Epithelial cell of esophagus (primary cell): ENCODE measurements at regions not wholly inside any gene's neighbourhood (a gene's known extent, or its start where the extent isn't known, plus 50 kb on each side); places are given as distances from the start of the nearest gene placed in this dataset.

ENCODE experiments used
- DNase-seq: peaks from one replicate; pipeline ENCODE4 v3.0.0; 2010; ENCODE audit warnings: low read depth
- H3K4me3 ChIP-seq: 2 replicates; pipeline ENCODE4 v1.5.1; 2011; ENCODE audit warnings: mild to moderate bottlenecking, low read length, control low read depth
- TF ChIP-seq, protein P1 (sequence below): IDR thresholded peaks from 2 replicates; pipeline ENCODE4 v1.5.1; 2011; ENCODE audit warnings: low read depth, mild to moderate bottlenecking, low read length, control low read depth, inconsistent platforms; ENCODE audit not compliant: insufficient read depth; ENCODE audit errors: missing control alignments

DNA sequence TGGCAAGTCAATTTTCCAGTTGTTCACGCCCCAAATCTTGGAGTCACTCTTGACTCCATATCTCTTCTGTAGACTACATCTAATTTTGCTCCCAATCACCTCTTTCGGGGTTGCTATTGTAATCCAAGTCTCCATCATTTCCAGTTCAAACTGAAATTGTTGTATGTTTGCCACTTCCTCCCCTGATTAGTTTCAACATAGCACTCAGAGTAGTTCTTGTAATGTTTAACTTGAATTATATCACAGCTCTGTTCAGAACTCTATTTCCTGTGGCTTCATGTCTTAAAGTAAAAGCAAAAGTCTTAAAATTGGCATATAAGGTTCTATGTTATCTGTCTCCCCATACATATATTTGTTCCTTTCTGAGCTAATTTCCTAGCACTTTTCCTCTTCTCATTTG, 348.5 kb upstream of the RIOK2 start:
- no peak overlapping the region for H3K4me3 ChIP-seq
- TF ChIP-seq, protein P1, sequence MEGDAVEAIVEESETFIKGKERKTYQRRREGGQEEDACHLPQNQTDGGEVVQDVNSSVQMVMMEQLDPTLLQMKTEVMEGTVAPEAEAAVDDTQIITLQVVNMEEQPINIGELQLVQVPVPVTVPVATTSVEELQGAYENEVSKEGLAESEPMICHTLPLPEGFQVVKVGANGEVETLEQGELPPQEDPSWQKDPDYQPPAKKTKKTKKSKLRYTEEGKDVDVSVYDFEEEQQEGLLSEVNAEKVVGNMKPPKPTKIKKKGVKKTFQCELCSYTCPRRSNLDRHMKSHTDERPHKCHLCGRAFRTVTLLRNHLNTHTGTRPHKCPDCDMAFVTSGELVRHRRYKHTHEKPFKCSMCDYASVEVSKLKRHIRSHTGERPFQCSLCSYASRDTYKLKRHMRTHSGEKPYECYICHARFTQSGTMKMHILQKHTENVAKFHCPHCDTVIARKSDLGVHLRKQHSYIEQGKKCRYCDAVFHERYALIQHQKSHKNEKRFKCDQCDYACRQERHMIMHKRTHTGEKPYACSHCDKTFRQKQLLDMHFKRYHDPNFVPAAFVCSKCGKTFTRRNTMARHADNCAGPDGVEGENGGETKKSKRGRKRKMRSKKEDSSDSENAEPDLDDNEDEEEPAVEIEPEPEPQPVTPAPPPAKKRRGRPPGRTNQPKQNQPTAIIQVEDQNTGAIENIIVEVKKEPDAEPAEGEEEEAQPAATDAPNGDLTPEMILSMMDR = no peak
- no peak for DNase-seq

DNA sequence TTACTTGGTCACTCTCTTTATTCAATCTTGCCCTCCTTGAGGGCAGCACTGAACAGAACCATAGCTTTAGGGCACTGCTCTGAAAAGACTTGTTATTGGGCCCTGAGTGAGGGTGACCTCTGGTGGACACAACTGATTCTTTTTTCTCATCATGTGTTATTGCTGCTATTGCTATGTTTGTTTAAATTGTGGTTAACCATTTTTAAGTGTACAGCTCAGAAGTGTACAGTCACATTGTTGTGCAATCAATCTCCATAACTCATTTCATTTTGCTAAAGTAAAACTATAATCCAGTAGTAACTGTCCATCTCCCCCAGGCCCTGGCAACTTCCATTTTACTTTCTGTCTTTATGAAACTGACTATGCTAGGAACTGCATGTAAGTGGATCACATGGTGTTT, 351.1 kb upstream of the RIOK2 start:
- TF ChIP-seq, protein P1 = peak; percentile 72
- no peak overlapping the region for H3K4me3 ChIP-seq
- DNase-seq = peak; percentile 91

DNA sequence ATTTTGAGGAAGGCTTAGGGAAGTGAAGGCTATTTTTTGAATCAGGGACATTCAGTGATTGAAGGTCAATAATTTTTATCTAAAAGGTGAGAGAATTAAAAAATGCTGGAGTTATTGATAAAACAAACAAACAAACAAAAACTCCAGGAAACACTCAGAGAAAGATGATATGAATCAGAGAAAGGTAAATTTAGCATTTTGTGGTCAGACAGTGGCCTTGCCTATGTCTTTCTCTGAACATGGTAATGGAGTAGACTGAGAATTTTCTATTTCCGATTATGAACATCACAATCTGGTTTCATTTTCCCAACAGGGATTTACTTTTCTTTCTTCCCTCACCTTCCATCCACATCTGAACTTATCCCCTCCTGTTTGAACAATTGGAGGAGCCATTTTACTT, 353.6 kb upstream of the RIOK2 start:
- TF ChIP-seq, protein P1 = no peak
- no peak for DNase-seq
- no peak overlapping the region for H3K4me3 ChIP-seq

DNA sequence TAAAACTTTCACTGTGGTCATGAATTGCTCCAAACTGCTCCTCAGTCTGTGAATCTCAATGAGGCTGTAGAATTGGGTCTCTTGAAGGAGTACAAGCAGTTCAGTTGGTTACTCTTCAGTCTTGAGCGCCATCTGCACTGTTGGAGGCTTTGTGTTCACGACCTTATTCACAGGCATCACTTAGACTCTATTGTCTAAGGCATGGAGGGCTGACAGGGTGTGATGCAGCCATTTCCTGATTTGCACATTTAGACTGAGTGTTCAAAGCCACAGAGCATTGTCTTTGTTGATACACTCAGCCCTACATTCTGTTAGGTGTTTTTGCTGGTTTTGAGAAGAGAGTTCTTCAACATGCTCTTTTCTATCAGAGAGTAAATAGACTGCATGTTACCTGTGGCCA, 355.9 kb upstream of the RIOK2 start:
- no peak for DNase-seq
- TF ChIP-seq, protein P1 = no peak

DNA sequence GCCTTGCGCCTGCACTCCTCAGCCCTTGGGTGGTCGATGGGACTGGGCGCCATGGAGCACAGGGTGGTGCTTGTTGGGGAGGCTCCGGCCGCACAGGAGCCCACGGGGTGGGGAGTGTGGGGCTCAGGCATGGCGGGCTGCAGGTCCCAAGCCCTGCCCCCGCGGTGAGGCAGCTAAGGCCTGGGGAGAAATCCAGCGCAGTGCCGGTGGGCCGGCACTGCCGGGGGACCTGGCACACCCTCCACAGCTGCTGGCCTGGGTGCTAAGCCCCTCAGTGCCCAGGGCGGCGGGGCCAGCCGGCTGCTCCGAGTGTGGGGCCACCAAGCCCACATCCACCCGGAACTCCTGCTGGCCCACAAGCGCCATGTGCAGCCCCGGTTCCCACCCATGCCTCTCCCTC, 358.8 kb upstream of the RIOK2 start:
- no peak for DNase-seq
- TF ChIP-seq, protein P1 = no peak
- H3K4me3 ChIP-seq = no peak overlapping the region

More for the DNA sequence above, 355.9 kb upstream of the RIOK2 start:
- no peak overlapping the region for H3K4me3 ChIP-seq

DNA sequence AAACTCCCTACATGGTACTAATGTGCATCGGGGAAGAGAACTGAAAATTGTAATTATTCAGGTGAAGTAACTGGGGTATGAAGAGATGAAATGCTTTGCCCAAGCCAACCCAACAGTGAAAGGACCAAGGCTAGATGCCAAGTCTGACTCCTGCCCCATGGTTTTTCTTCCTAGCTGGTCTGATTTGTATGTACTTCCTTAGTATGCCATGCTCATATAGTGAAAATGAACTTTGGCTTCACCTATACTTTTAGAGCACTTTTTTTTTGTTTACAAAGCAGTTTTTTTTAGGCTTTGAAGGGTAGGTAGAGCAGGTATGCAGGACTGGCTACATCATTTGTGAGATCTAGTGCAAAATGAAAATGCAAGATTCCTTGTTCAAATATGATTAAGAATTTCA, 359.4 kb upstream of the RIOK2 start:
- DNase-seq = no peak
- no peak overlapping the region for H3K4me3 ChIP-seq
- TF ChIP-seq, protein P1 = no peak

DNA sequence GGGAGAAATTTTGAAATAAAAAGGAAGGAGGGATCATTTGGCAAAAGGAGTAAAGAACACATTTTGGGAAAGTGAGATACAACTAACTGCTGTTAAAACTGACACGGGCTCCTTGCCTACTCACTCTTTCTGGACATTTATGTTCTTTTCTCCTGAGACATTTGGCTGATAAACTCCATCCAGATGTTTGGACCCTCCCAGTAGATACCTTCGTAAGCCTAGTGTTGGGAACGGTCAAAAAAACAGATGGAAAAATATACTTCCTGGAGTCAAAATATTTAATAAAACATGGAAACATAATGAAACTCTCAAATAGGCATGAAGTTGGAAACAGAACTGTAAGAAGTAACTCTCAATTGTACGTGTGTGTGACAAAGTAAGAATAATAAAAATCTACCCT, 360.1 kb upstream of the RIOK2 start:
- TF ChIP-seq, protein P1 = no peak
- no peak for DNase-seq

More for the DNA sequence above, 360.1 kb upstream of the RIOK2 start:
- H3K4me3 ChIP-seq = no peak overlapping the region
